ACC112 (cell line): ENCODE measurements at regions not wholly inside any gene's neighbourhood (a gene's known extent, or its start where the extent isn't known, plus 50 kb on each side); places are given as distances from the start of the nearest gene placed in this dataset.
A peak's percentile ranks its signal among the peaks of the same experiment; 100 is the strongest.

Experiments used
- H2AFZ ChIP-seq: fragments of 200-600 bp; sonication (generic); one replicate; pipeline ENCODE4 v1.6.0; 2017; ENCODE audit warnings: antibody characterized with exemption, low read length; ENCODE audit not compliant: unreplicated experiment
- H3K27ac ChIP-seq: fragments of 200-600 bp; sonication (generic); 2 replicates; pipeline ENCODE4 v1.5.1; 2014; ENCODE audit warnings: low read depth, mild to moderate bottlenecking, antibody characterized with exemption, low read length, moderate library complexity
- H3K27me3 ChIP-seq: fragments of 200-600 bp; sonication (generic); 2 replicates; pipeline ENCODE4 v1.6.1; 2014; ENCODE audit warnings: mild to moderate bottlenecking, antibody characterized with exemption, low read length, moderate library complexity, mixed read lengths; ENCODE audit not compliant: insufficient read depth
- H3K36me3 ChIP-seq: fragments of 200-600 bp; sonication (generic); 2 replicates; pipeline ENCODE4 v1.6.1; 2016; ENCODE audit warnings: mild to moderate bottlenecking, antibody characterized with exemption, low read length, moderate library complexity, mixed read lengths; ENCODE audit not compliant: insufficient read depth
- H3K4me1 ChIP-seq: fragments of 200-600 bp; sonication (generic); one replicate; pipeline ENCODE4 v1.6.1; 2016; ENCODE audit warnings: low read length, mixed read lengths; ENCODE audit not compliant: insufficient read depth, unreplicated experiment, control insufficient read depth
- H3K4me3 ChIP-seq: fragments of 200-600 bp; sonication (generic); 2 replicates; pipeline ENCODE4 v1.5.1; 2014; ENCODE audit warnings: mild to moderate bottlenecking, low read depth, low read length
- H3K79me2 ChIP-seq: fragments of 200-600 bp; sonication (generic); one replicate; pipeline ENCODE4 v1.6.0; 2016; ENCODE audit warnings: low read length; ENCODE audit not compliant: control insufficient read depth, unreplicated experiment, insufficient read depth

- H3K27ac ChIP-seq, result peak overlapping the region; percentile 97
These were observed 144.3 kb downstream of the VAPA start for GRCh38 chr18:10057894-10058791.

GRCh38 chr18:10059610-10060468, 146.0 kb downstream of the VAPA start:
- peaks cover 25% of the 10 kb centered on the region for H3K4me1 ChIP-seq
- no peak overlapping the region for H3K27ac ChIP-seq
- H3K36me3 ChIP-seq, result no peaks in the 10 kb centered on the region
- no peak overlapping the region for H2AFZ ChIP-seq
- H3K27me3 ChIP-seq, result no peaks in the 10 kb centered on the region
- no peak overlapping the region for H3K4me3 ChIP-seq
- no peaks in the 10 kb centered on the region for H3K79me2 ChIP-seq

More at GRCh38 chr18:10057894-10058791, 144.3 kb downstream of the VAPA start:
- H3K4me3 ChIP-seq, result peak overlapping the region; percentile 55; the same call in 1 of the 2 replicates
- no peaks in the 10 kb centered on the region for H3K36me3 ChIP-seq
- H3K27me3 ChIP-seq, result no peaks in the 10 kb centered on the region
- H3K79me2 ChIP-seq, result no peaks in the 10 kb centered on the region
- H2AFZ ChIP-seq, result peak overlapping the region; percentile 84
- H3K4me1 ChIP-seq, result peaks cover 25% of the 10 kb centered on the region

- no peak overlapping the region for H3K27ac ChIP-seq
- H2AFZ ChIP-seq, result no peak overlapping the region
- H3K4me3 ChIP-seq, result no peak overlapping the region
- no peaks in the 10 kb centered on the region for H3K27me3 ChIP-seq
- H3K4me1 ChIP-seq, result peaks cover 25% of the 10 kb centered on the region
- no peaks in the 10 kb centered on the region for H3K79me2 ChIP-seq
- no peaks in the 10 kb centered on the region for H3K36me3 ChIP-seq
These were observed 146.6 kb downstream of the VAPA start for GRCh38 chr18:10060469-10060782.

- Histone ChIP-seq H3K4me3 (no peak overlapping the region), H2AFZ (no peak overlapping the region), H3K36me3 (no peaks in the 10 kb centered on the region), H3K4me1 (peaks cover 25% of the 10 kb centered on the region), H3K27ac (no peak overlapping the region), H3K79me2 (no peaks in the 10 kb centered on the region), H3K27me3 (no peaks in the 10 kb centered on the region)
These were observed 147.0 kb downstream of the VAPA start for GRCh38 chr18:10060841-10061240.

DNA sequence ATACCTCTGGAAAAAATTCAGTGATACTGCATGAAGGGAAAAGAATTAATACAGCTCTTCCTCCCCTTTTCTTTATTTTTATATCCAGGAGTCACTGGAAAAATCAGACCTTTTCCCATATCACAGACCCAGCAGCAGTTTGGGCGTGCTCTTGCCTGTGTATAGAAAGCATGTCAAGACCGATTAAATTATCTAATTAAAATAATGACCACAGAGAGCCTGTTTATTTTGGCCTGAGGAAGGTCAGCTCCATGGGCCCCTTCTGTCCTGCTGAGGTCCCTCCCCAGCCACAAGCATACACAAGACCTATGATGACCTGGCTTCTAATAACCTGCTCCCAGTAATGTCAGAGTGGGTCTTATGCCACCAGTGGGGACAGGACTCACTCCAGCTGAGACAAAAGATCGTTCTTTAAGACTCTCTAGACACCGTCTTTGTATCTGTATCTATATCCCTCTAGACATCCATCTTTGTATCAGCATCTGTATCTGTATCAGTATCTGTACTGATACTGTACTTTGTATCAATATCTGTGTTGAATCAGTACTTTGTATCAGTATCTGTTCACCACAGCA, 147.8 kb downstream of the VAPA start:
- Histone ChIP-seq H2AFZ (no peak overlapping the region), H3K4me1 (peaks cover 25% of the 10 kb centered on the region), H3K36me3 (no peaks in the 10 kb centered on the region), H3K27me3 (no peaks in the 10 kb centered on the region), H3K27ac (no peak overlapping the region), H3K4me3 (no peak overlapping the region), H3K79me2 (no peaks in the 10 kb centered on the region)

GRCh38 chr18:10062302-10063300, 148.8 kb downstream of the VAPA start:
- Histone ChIP-seq H3K4me1 (peaks cover 15% of the 10 kb centered on the region), H3K36me3 (no peaks in the 10 kb centered on the region), H3K27ac (no peak overlapping the region), H3K4me3 (no peak overlapping the region), H2AFZ (no peak overlapping the region), H3K79me2 (no peaks in the 10 kb centered on the region), H3K27me3 (no peaks in the 10 kb centered on the region)

GRCh38 chr18:10063489-10063888, 149.7 kb downstream of the VAPA start:
- Histone ChIP-seq H3K4me1 (peaks cover 6% of the 10 kb centered on the region), H3K79me2 (no peaks in the 10 kb centered on the region), H2AFZ (no peak overlapping the region), H3K27me3 (no peaks in the 10 kb centered on the region), H3K4me3 (no peak overlapping the region), H3K36me3 (no peaks in the 10 kb centered on the region), H3K27ac (no peak overlapping the region)

GRCh38 chr18:10064267-10064666, 150.5 kb downstream of the VAPA start:
- H2AFZ ChIP-seq, result no peak overlapping the region
- H3K79me2 ChIP-seq, result no peaks in the 10 kb centered on the region
- no peaks in the 10 kb centered on the region for H3K27me3 ChIP-seq
- H3K4me3 ChIP-seq, result no peak overlapping the region
- H3K27ac ChIP-seq, result no peak overlapping the region
- no peaks in the 10 kb centered on the region for H3K4me1 ChIP-seq
- no peaks in the 10 kb centered on the region for H3K36me3 ChIP-seq

GRCh38 chr18:10065296-10065695, 151.5 kb downstream of the VAPA start:
- H3K27ac ChIP-seq, result no peak overlapping the region
- H3K4me1 ChIP-seq, result no peaks in the 10 kb centered on the region
- no peaks in the 10 kb centered on the region for H3K27me3 ChIP-seq
- no peaks in the 10 kb centered on the region for H3K36me3 ChIP-seq
- H2AFZ ChIP-seq, result no peak overlapping the region
- no peak overlapping the region for H3K4me3 ChIP-seq
- H3K79me2 ChIP-seq, result no peaks in the 10 kb centered on the region
